IMR-90 (cell line): ENCODE measurements at regions not wholly inside any gene's neighbourhood (a gene's known extent, or its start where the extent isn't known, plus 50 kb on each side); places are given as distances from the start of the nearest gene placed in this dataset.

Experiments used
- ATAC-seq: fragments of 200-7000 bp; cut with Tn5 transposase; 2 replicates; pipeline ENCODE4 v1.9.1; 2020; ENCODE audit warnings: low read depth, mild to moderate bottlenecking, moderate library complexity
- BruUV-seq: library from RNA; stranded (reverse); fragments of 400-500 nt; replicated peaks from 2 replicates; lab custom pipeline; 2021; lab: Mats Ljungman, UMichigan
- CTCF ChIA-PET: fragments of 300-600 bp; formaldehyde crosslinking; extraction: SDS; loops from one replicate; lab custom pipeline; 2021; ENCODE audit warnings: antibody characterized with exemption; lab: Yijun Ruan, JAX
- POLR2A ChIA-PET: fragments of 300-600 bp; sonication (Branson Sonifier 250); formaldehyde crosslinking; loops from one replicate; lab custom pipeline; 2022; ENCODE audit warnings: antibody characterized with exemption; ENCODE audit not compliant: unreplicated experiment; lab: Charles Lee
- DNase-seq: peaks from one replicate; pipeline ENCODE4 v3.0.0; 2013
- H2AFZ ChIP-seq: replicated peaks from 2 replicates; pipeline ENCODE3; 2013; ENCODE audit warnings: low read length, mild to moderate bottlenecking; ENCODE audit not compliant: poor library complexity
- H2AK5ac ChIP-seq: 2 replicates; pipeline ENCODE4 v1.6.1; 2013; ENCODE audit warnings: low read depth, low read length, inconsistent platforms
- H2AK9ac ChIP-seq: replicated peaks from 2 replicates; pipeline ENCODE3; 2013; ENCODE audit warnings: mild to moderate bottlenecking, low read depth, low read length, moderate library complexity; ENCODE audit not compliant: poor library complexity
- H2BK120ac ChIP-seq: 2 replicates; pipeline ENCODE4 v1.6.1; 2013; ENCODE audit warnings: low read depth, low read length, inconsistent platforms
- H2BK15ac ChIP-seq: 3 replicates; pipeline ENCODE4 v1.6.1; 2013; ENCODE audit warnings: low read depth, low read length, inconsistent platforms
- H2BK20ac ChIP-seq: 2 replicates; pipeline ENCODE4 v1.6.1; 2013; ENCODE audit warnings: low read depth, mild to moderate bottlenecking, inconsistent platforms, low read length, moderate library complexity
- H2BK5ac ChIP-seq: 2 replicates; pipeline ENCODE4 v1.6.1; 2013; ENCODE audit warnings: mild to moderate bottlenecking, low read depth, low read length, inconsistent platforms; ENCODE audit not compliant: poor library complexity, severe bottlenecking
- H3K14ac ChIP-seq: replicated peaks from 2 replicates; pipeline ENCODE4 v1.6.1; 2013; ENCODE audit warnings: low read depth, low read length, inconsistent platforms
- H3K18ac ChIP-seq: 2 replicates; pipeline ENCODE4 v1.6.1; 2013; ENCODE audit warnings: low read depth, low read length, control low read depth
- H3K23ac ChIP-seq: 2 replicates; pipeline ENCODE4 v1.6.1; 2013; ENCODE audit warnings: low read depth, low read length, inconsistent platforms
- H3K27ac ChIP-seq: 2 replicates; pipeline ENCODE4 v1.5.1; 2013; ENCODE audit warnings: mild to moderate bottlenecking, control low read depth, low read length; ENCODE audit not compliant: insufficient read depth
- H3K27me3 ChIP-seq: 2 replicates; pipeline ENCODE4 v1.6.1; 2013; ENCODE audit warnings: low read length; ENCODE audit not compliant: control insufficient read depth, insufficient read depth
- H3K36me3 ChIP-seq: 2 replicates; pipeline ENCODE4 v1.6.1; 2013; ENCODE audit warnings: low read length, mixed read lengths; ENCODE audit not compliant: control insufficient read depth, insufficient read depth
- H3K4ac ChIP-seq: 2 replicates; pipeline ENCODE4 v1.6.1; 2013; ENCODE audit warnings: low read depth, low read length, inconsistent platforms
- H3K4me1 ChIP-seq: 2 replicates; pipeline ENCODE4 v1.6.1; 2013; ENCODE audit warnings: low read length, mixed read lengths; ENCODE audit not compliant: control insufficient read depth, insufficient read depth
- H3K4me2 ChIP-seq: 2 replicates; pipeline ENCODE4 v1.6.1; 2013; ENCODE audit warnings: low read depth, mild to moderate bottlenecking, control low read depth, low read length, moderate library complexity
- H3K4me3 ChIP-seq: 2 replicates; pipeline ENCODE4 v1.5.1; 2013; ENCODE audit warnings: low read depth, mild to moderate bottlenecking, control low read depth, low read length, moderate library complexity; ENCODE audit not compliant: insufficient read depth
- H3K56ac ChIP-seq: 2 replicates; pipeline ENCODE4 v1.6.1; 2013; ENCODE audit warnings: low read length, inconsistent platforms; ENCODE audit not compliant: insufficient read depth; ENCODE audit errors: extremely low read depth
- H3K79me1 ChIP-seq, 2 experiments: 2 replicates each; pipeline ENCODE4 v1.6.1; 2013; ENCODE audit warnings: low read length in 2 of 2, inconsistent platforms in 1 of 2, low read depth in 1 of 2
- H3K9ac ChIP-seq: 2 replicates; pipeline ENCODE4 v1.6.1; 2013; ENCODE audit warnings: low read depth, low read length, control low read depth
- H3K9me1 ChIP-seq: 2 replicates; pipeline ENCODE4 v1.6.1; 2013; ENCODE audit warnings: low read length, inconsistent platforms; ENCODE audit not compliant: insufficient read depth
- H3K9me3 ChIP-seq: 2 replicates; pipeline ENCODE4 v1.6.1; 2013; ENCODE audit warnings: low read length; ENCODE audit not compliant: control insufficient read depth, insufficient read depth
- H4K20me1 ChIP-seq: 2 replicates; pipeline ENCODE4 v1.6.1; 2013; ENCODE audit warnings: low read length, inconsistent platforms; ENCODE audit not compliant: insufficient read depth
- H4K5ac ChIP-seq: 2 replicates; pipeline ENCODE4 v1.6.1; 2013; ENCODE audit warnings: mild to moderate bottlenecking, low read depth, low read length, control low read depth
- H4K8ac ChIP-seq, 2 experiments: 2 replicates each; pipeline ENCODE4 v1.6.1; 2013; ENCODE audit warnings: low read depth in 2 of 2, low read length in 2 of 2, control low read depth in 1 of 2, inconsistent platforms in 1 of 2
- H4K91ac ChIP-seq: 2 replicates; pipeline ENCODE4 v1.6.1; 2013; ENCODE audit warnings: low read depth, low read length, inconsistent platforms; ENCODE audit not compliant: insufficient read depth
- MAZ ChIP-seq: IDR thresholded peaks from 2 replicates; pipeline ENCODE4 v1.6.1; 2012; ENCODE audit warnings: low read depth, mild to moderate bottlenecking, low read length, improper control_type of control experiment, moderate library complexity, borderline replicate concordance
- MXI1 ChIP-seq: IDR thresholded peaks from 2 replicates; pipeline ENCODE4 v1.6.1; 2012; ENCODE audit warnings: low read depth, mild to moderate bottlenecking, low read length, moderate library complexity, borderline replicate concordance
- RFX5 ChIP-seq: IDR thresholded peaks from 2 replicates; pipeline ENCODE4 v1.8.0; 2012; ENCODE audit warnings: low read depth, mild to moderate bottlenecking, low read length, moderate library complexity
- SMC3 ChIP-seq: fragments of 150-350 bp; IDR thresholded peaks from 2 replicates; pipeline ENCODE4 v1.6.1; 2016; ENCODE audit warnings: low read depth, mild to moderate bottlenecking, antibody characterized with exemption, low read length, moderate library complexity
- WGBS, 2 experiments: methylation state at CpG; one replicate each; pipeline versions ENCODE4 v1.1.5 to v1.1.7; 2013; ENCODE audit warnings: missing lambda C conversion rate in 2 of 2; ENCODE audit not compliant: insufficient read length in 1 of 2; ENCODE audit errors: extremely low coverage in 2 of 2; 5-methylcytosine and 5-hydroxymethylcytosine counted together
- dilution Hi-C: fragments of 300-500 bp; cut with HindIII; formaldehyde crosslinking; loops from one replicate; pipeline ENCODE4 v1.14.3; 2018; ENCODE audit warnings: low sequenced_read_pairs; ENCODE audit not compliant: unreplicated experiment
- in situ Hi-C: fragments of 300-500 bp; cut with MboI; formaldehyde crosslinking; loops from 3 replicates; pipeline ENCODE4 v1.14.3; 2019; ENCODE audit warnings: low sequenced_read_pairs, inconsistent platforms, mixed read lengths
- intact Hi-C: fragments of 100-400 bp; cut with micrococcal nuclease; formaldehyde crosslinking; loops from 2 replicates; pipeline ENCODE4 v1.10.0; 2022
- TF ChIP-seq, protein P1 (sequence below): conservative IDR thresholded peaks from 2 replicates; pipeline ENCODE4 v1.5.1; 2012; ENCODE audit warnings: mild to moderate bottlenecking, low read depth, low read length, improper control_type of control experiment

GRCh38 chr7:24500599-24500998, 72.7 kb upstream of the PALS2 start:
- intact Hi-C loops (no loop called here), dilution Hi-C loops (no loop called here), in situ Hi-C loops (no loop called here)
- ChIA-PET POLR2A (no interaction called here), CTCF (no interaction called here)
- H3K79me1 ChIP-seq = no peaks in the 10 kb centered on the region
- peaks cover 10% of the 10 kb centered on the region for H3K27me3 ChIP-seq
- no peak overlapping the region for H3K18ac ChIP-seq
- no peaks in the 10 kb centered on the region for H3K36me3 ChIP-seq
- H3K4me3 ChIP-seq = no peak overlapping the region
- no peak overlapping the region for H3K14ac ChIP-seq
- no peaks in the 10 kb centered on the region for H3K9me1 ChIP-seq
- H3K23ac ChIP-seq = no peak overlapping the region
- no peak overlapping the region for H4K91ac ChIP-seq
- H4K20me1 ChIP-seq = no peaks in the 10 kb centered on the region
- DNase-seq (no peak), ATAC-seq (no peak)
- H3K4me2 ChIP-seq = no peak overlapping the region
- TF ChIP-seq MAZ = no peak
- no peak for TF ChIP-seq MXI1
- TF ChIP-seq SMC3 = no peak
- TF ChIP-seq RFX5 = no peak
- TF ChIP-seq, protein P1, sequence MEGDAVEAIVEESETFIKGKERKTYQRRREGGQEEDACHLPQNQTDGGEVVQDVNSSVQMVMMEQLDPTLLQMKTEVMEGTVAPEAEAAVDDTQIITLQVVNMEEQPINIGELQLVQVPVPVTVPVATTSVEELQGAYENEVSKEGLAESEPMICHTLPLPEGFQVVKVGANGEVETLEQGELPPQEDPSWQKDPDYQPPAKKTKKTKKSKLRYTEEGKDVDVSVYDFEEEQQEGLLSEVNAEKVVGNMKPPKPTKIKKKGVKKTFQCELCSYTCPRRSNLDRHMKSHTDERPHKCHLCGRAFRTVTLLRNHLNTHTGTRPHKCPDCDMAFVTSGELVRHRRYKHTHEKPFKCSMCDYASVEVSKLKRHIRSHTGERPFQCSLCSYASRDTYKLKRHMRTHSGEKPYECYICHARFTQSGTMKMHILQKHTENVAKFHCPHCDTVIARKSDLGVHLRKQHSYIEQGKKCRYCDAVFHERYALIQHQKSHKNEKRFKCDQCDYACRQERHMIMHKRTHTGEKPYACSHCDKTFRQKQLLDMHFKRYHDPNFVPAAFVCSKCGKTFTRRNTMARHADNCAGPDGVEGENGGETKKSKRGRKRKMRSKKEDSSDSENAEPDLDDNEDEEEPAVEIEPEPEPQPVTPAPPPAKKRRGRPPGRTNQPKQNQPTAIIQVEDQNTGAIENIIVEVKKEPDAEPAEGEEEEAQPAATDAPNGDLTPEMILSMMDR = no peak
- H4K5ac ChIP-seq = no peak overlapping the region
- H2AK5ac ChIP-seq = no peak overlapping the region
- H2BK120ac ChIP-seq = no peak overlapping the region
- WGBS, 2 experiments = no CpG with 5 or more reads among the region's 3 CpGs
- H3K27ac ChIP-seq = no peak overlapping the region
- H4K8ac ChIP-seq = no peak overlapping the region
- no TSS peak for BruUV-seq
- no peak overlapping the region for H2BK5ac ChIP-seq
- H2AK9ac ChIP-seq = no peak overlapping the region
- H3K56ac ChIP-seq = no peak overlapping the region
- H2BK15ac ChIP-seq = no peak overlapping the region
- no peaks in the 10 kb centered on the region for H3K4me1 ChIP-seq
- H3K9me3 ChIP-seq = no peaks in the 10 kb centered on the region
- no peak overlapping the region for H2BK20ac ChIP-seq
- no peak overlapping the region for H3K4ac ChIP-seq
- H3K9ac ChIP-seq = no peak overlapping the region
- H2AFZ ChIP-seq = no peak overlapping the region
